OCI-LY7 (cell line): ENCODE measurements at regions not wholly inside any gene's neighbourhood (a gene's known extent, or its start where the extent isn't known, plus 50 kb on each side); places are given as distances from the start of the nearest gene placed in this dataset.

Experiments
- BruUV-seq: library from RNA; stranded (reverse); fragments of 400-500 nt; replicated peaks from 2 replicates; lab custom pipeline; 2021; lab: Mats Ljungman, UMichigan
- CTCF ChIA-PET: fragments of 300-600 bp; sonication (Branson Sonifier 250); formaldehyde crosslinking; loops from one replicate; lab custom pipeline; 2022; ENCODE audit warnings: antibody characterized with exemption; ENCODE audit not compliant: unreplicated experiment; lab: Charles Lee
- POLR2A ChIA-PET: fragments of 300-600 bp; sonication (Branson Sonifier 250); formaldehyde crosslinking; loops from one replicate; lab custom pipeline; 2022; ENCODE audit warnings: antibody characterized with exemption; lab: Charles Lee
- DNase-seq: peaks from one replicate; pipeline ENCODE4 v3.0.0-alpha.2; 2015; ENCODE audit warnings: low spot score
- H2AFZ ChIP-seq: fragments of 200-600 bp; sonication (generic), shearing (Covaris generic); 2 replicates; pipeline ENCODE4 v1.6.1; 2014; ENCODE audit warnings: mild to moderate bottlenecking, antibody characterized with exemption, low read length, moderate library complexity
- H3K27ac ChIP-seq: fragments of 200-600 bp; sonication (generic); 2 replicates; pipeline ENCODE4 v1.5.1; 2014; ENCODE audit warnings: mixed run types, low read depth, mild to moderate bottlenecking, moderate library complexity, low read length, inconsistent platforms; ENCODE audit not compliant: poor library complexity, severe bottlenecking
- H3K36me3 ChIP-seq: fragments of 200-600 bp; sonication (generic); 2 replicates; pipeline ENCODE4 v1.6.1; 2014; ENCODE audit warnings: mild to moderate bottlenecking, antibody characterized with exemption, low read length, moderate library complexity, mixed read lengths; ENCODE audit not compliant: insufficient read depth
- H3K4me1 ChIP-seq: fragments of 200-600 bp; sonication (generic); 2 replicates; pipeline ENCODE4 v1.5.1; 2014; ENCODE audit warnings: mild to moderate bottlenecking, low read length; ENCODE audit not compliant: insufficient read depth, poor library complexity, severe bottlenecking
- H3K4me2 ChIP-seq: fragments of 200-600 bp; sonication (generic); 2 replicates; pipeline ENCODE4 v1.6.1; 2014; ENCODE audit warnings: mild to moderate bottlenecking, low read length
- H3K4me3 ChIP-seq: fragments of 200-600 bp; sonication (generic); 2 replicates; pipeline ENCODE4 v1.5.1; 2014; ENCODE audit warnings: mild to moderate bottlenecking, low read depth, low read length; ENCODE audit not compliant: poor library complexity, severe bottlenecking
- H3K79me2 ChIP-seq: fragments of 200-600 bp; sonication (generic); 2 replicates; pipeline ENCODE4 v1.6.1; 2016; ENCODE audit warnings: low read depth, mild to moderate bottlenecking, low read length, moderate library complexity, mixed read lengths; ENCODE audit not compliant: insufficient read depth
- H3K9me2 ChIP-seq: fragments of 200-600 bp; sonication (generic); 2 replicates; pipeline ENCODE4 v1.6.1; 2016; ENCODE audit warnings: mild to moderate bottlenecking, low read length, mixed read lengths; ENCODE audit not compliant: insufficient read depth
- H3K9me3 ChIP-seq: fragments of 200-600 bp; sonication (generic); 2 replicates; pipeline ENCODE4 v1.6.1; 2014; ENCODE audit warnings: mild to moderate bottlenecking, mixed run types, low read length, mixed read lengths
- H4K20me1 ChIP-seq: fragments of 200-600 bp; sonication (generic); 2 replicates; pipeline ENCODE4 v1.6.1; 2014; ENCODE audit warnings: mild to moderate bottlenecking, antibody characterized with exemption, low read length, moderate library complexity, mixed read lengths; ENCODE audit not compliant: insufficient read depth
- CTCF ChIP-seq: fragments of 200-600 bp; sonication (generic); conservative IDR thresholded peaks from 2 replicates; pipeline ENCODE4 v1.5.1; 2014; ENCODE audit warnings: mild to moderate bottlenecking, antibody characterized with exemption, low read length, moderate library complexity, mixed read lengths
- EZH2phosphoT487 ChIP-seq: fragments of 200-600 bp; sonication (generic); IDR thresholded peaks from 2 replicates; pipeline ENCODE4 v1.6.1; 2018; ENCODE audit warnings: low read depth, borderline replicate concordance, mild to moderate bottlenecking, mixed run types, antibody characterized with exemption, low read length, moderate library complexity, mixed read lengths
- intact Hi-C: fragments of 100-400 bp; cut with micrococcal nuclease; formaldehyde crosslinking; loops from one replicate; pipeline ENCODE4 v1.10.0; 2022; ENCODE audit not compliant: unreplicated experiment

DNA sequence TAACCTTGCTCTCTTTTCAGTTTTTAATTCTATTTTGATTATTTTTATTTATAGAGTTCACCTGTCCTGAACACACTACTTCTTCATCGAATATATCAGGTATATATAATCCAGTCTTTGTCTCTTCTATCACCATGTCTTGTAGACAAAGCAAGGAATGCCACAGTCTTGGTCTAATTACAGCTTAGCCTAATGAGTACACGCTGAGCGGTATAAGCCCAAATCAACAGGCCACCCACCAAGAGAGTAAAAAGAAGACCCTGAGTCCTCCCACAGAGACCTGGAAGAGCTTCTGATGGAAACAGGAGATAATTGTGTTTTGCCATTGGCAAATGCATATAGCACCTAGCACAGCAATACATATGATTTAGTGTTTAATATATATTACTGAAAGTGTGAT, 68.7 kb upstream of the TCF21 start:
- CTCF ChIA-PET = no interaction called here
- Histone ChIP-seq H3K4me3 (no peak overlapping the region), H3K4me2 (no peak overlapping the region), H4K20me1 (no peaks in the 10 kb centered on the region), H3K36me3 (no peaks in the 10 kb centered on the region), H3K27ac (no peak overlapping the region), H3K4me1 (no peaks in the 10 kb centered on the region), H3K9me3 (no peaks in the 10 kb centered on the region), H3K9me2 (no peaks in the 10 kb centered on the region), H2AFZ (no peak overlapping the region), H3K79me2 (no peaks in the 10 kb centered on the region)
- intact Hi-C loops = no loop called here
- no peak for DNase-seq
- POLR2A ChIA-PET = no interaction called here
- BruUV-seq = no TSS peak
- TF ChIP-seq CTCF = no peak
- TF ChIP-seq EZH2phosphoT487 = no peak

DNA sequence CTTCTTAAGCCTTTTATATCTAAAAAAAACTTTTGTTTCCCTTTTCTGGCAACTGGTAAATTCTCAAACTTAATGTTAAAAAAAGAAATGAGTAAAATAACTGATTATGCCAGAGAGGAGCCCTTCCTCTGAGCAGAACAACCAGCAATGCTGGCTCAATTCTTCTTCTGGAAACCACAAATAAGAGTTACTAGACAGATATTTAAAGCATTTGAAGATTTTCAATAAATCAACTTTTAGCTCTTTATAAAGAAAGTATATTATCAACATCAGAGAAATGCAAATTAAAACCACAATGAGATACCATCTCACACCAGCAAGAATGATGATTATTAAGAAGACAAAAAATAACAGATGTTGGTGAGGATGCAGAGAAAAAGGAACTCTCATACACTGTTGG, 61.1 kb upstream of the TCF21 start:
- ChIA-PET CTCF (no interaction called here), POLR2A (interaction anchor here (0.5 to 0.7 kb wide), 2 partner anchors 374 to 995 kb away, joined by 4 to 5 read pairs; no protein-coding TSS in a partner anchor)
- no TSS peak for BruUV-seq
- no peaks in the 10 kb centered on the region for H3K4me1 ChIP-seq
- no peaks in the 10 kb centered on the region for H4K20me1 ChIP-seq
- intact Hi-C loops = no loop called here
- no peaks in the 10 kb centered on the region for H3K9me3 ChIP-seq
- no peak overlapping the region for H3K4me2 ChIP-seq
- TF ChIP-seq EZH2phosphoT487 (no peak), CTCF (no peak)
- no peak for DNase-seq
- no peak overlapping the region for H3K4me3 ChIP-seq
- H3K79me2 ChIP-seq = no peaks in the 10 kb centered on the region
- no peak overlapping the region for H2AFZ ChIP-seq
- no peaks in the 10 kb centered on the region for H3K36me3 ChIP-seq
- no peak overlapping the region for H3K27ac ChIP-seq
- no peaks in the 10 kb centered on the region for H3K9me2 ChIP-seq

- no peaks in the 10 kb centered on the region for H3K9me2 ChIP-seq
- ChIA-PET POLR2A (no interaction called here), CTCF (no interaction called here)
- no TSS peak for BruUV-seq
- TF ChIP-seq EZH2phosphoT487 (no peak), CTCF (no peak)
- no peaks in the 10 kb centered on the region for H3K36me3 ChIP-seq
- no peak overlapping the region for H2AFZ ChIP-seq
- H3K4me2 ChIP-seq = no peak overlapping the region
- no peaks in the 10 kb centered on the region for H3K4me1 ChIP-seq
- no peak overlapping the region for H3K4me3 ChIP-seq
- H3K79me2 ChIP-seq = no peaks in the 10 kb centered on the region
- H3K27ac ChIP-seq = no peak overlapping the region
- DNase-seq = no peak
- no peaks in the 10 kb centered on the region for H3K9me3 ChIP-seq
- no peaks in the 10 kb centered on the region for H4K20me1 ChIP-seq
- intact Hi-C loops = no loop called here
These were observed 55.0 kb upstream of the TCF21 start for GRCh38 chr6:133833949-133834359.
